GM12872 (cell line): ENCODE measurements at regions not wholly inside any gene's neighbourhood (a gene's known extent, or its start where the extent isn't known, plus 50 kb on each side); places are given as distances from the start of the nearest gene placed in this dataset.

Source experiments
- CTCF ChIP-seq: IDR thresholded peaks from 3 replicates; pipeline ENCODE4 v1.5.1; 2011; ENCODE audit warnings: low read depth, mild to moderate bottlenecking, low read length, moderate library complexity; ENCODE audit not compliant: insufficient read depth

GRCh38 chr5:6228257-6229250, 149.8 kb downstream of the MED10 start:
- no peak for TF ChIP-seq CTCF

- TF ChIP-seq CTCF, result no peak
Observed at GRCh38 chr5:6225121-6225607, 153.2 kb downstream of the MED10 start.

GRCh38 chr5:6224406-6224805, 153.9 kb downstream of the MED10 start:
- no peak for TF ChIP-seq CTCF

- no peak for TF ChIP-seq CTCF
Observed at GRCh38 chr5:6222899-6223298, 155.4 kb downstream of the MED10 start.

- no peak for TF ChIP-seq CTCF
Observed at GRCh38 chr5:6222121-6222520, 156.2 kb downstream of the MED10 start.

- no peak for TF ChIP-seq CTCF
Observed at GRCh38 chr5:6221141-6221626, 157.2 kb downstream of the MED10 start.

- no peak for TF ChIP-seq CTCF
Observed at GRCh38 chr5:6220346-6221088, 157.8 kb downstream of the MED10 start.
